ENCODE measurements at regions not wholly inside any gene's neighbourhood (a gene's known extent, or its start where the extent isn't known, plus 50 kb on each side); places are given as distances from the start of the nearest gene placed in this dataset.

DNA sequence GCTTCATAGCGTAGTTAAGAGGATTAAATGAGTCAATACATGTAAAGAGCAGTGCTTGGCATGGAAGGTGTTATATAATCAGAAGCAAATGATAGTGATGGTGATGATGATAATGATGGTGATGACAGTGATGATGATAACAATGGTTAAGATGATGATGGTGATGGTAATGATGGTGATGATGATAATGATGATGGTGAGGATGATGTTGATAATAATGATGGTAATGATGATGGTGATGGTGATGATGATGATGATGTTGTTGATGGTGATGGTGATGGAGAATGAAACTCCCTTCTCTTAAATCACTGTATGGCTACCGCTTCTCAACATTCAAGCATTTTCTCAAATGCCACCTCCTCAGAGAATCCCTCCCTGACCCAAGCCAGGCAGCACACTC is 190.5 kb downstream of the TMEM132E start:
- H3K4me1 Mint-ChIP-seq = peaks cover 4% of the 10 kb centered on the region
- Histone ChIP-seq H3K4me1 (ENCODE audit: insufficient read depth) (no peaks in the 10 kb centered on the region), H3F3A (replicated peaks; ENCODE audit: low read depth) (no peaks in the 10 kb centered on the region), H3K79me2 (replicated peaks; ENCODE audit: insufficient read depth) (no peaks in the 10 kb centered on the region), H2AFZ (no peak overlapping the region), H3K36me3 (ENCODE audit: insufficient read depth) (no peaks in the 10 kb centered on the region), H3K27me3 (ENCODE audit: insufficient read depth) (no peaks in the 10 kb centered on the region), H4K20me1 (replicated peaks; ENCODE audit: insufficient read depth) (no peaks in the 10 kb centered on the region), H3K9me2 (ENCODE audit: insufficient read depth) (no peaks in the 10 kb centered on the region), H3K27ac (ENCODE audit: low read depth) (no peak overlapping the region), H3K4me2 (no peak overlapping the region), H3K4me3 (no peak overlapping the region)
- H3K9me3 Mint-ChIP-seq = no peaks in the 10 kb centered on the region
- TF ChIP-seq EZH2 (IDR thresholded peaks at IDR 0.05; ENCODE audit: low read depth, unreplicated experiment) = no peak
- TF ChIP-seq CREB1 (CRISPR knock-in tag; IDR thresholded peaks at IDR 0.05; ENCODE audit: low read depth) = no peak
- TF ChIP-seq, protein P1, sequence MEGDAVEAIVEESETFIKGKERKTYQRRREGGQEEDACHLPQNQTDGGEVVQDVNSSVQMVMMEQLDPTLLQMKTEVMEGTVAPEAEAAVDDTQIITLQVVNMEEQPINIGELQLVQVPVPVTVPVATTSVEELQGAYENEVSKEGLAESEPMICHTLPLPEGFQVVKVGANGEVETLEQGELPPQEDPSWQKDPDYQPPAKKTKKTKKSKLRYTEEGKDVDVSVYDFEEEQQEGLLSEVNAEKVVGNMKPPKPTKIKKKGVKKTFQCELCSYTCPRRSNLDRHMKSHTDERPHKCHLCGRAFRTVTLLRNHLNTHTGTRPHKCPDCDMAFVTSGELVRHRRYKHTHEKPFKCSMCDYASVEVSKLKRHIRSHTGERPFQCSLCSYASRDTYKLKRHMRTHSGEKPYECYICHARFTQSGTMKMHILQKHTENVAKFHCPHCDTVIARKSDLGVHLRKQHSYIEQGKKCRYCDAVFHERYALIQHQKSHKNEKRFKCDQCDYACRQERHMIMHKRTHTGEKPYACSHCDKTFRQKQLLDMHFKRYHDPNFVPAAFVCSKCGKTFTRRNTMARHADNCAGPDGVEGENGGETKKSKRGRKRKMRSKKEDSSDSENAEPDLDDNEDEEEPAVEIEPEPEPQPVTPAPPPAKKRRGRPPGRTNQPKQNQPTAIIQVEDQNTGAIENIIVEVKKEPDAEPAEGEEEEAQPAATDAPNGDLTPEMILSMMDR (conservative IDR thresholded peaks at IDR 0.05; ENCODE audit: low read depth in 2 of 2) = no peak
- TF ChIP-seq ZNF114 (CRISPR knock-in tag; IDR thresholded peaks at IDR 0.05) = no peak
- TF ChIP-seq ZNF331 (CRISPR knock-in tag; IDR thresholded peaks at IDR 0.05; ENCODE audit: low read depth) = no peak
- TF ChIP-seq, protein P2, sequence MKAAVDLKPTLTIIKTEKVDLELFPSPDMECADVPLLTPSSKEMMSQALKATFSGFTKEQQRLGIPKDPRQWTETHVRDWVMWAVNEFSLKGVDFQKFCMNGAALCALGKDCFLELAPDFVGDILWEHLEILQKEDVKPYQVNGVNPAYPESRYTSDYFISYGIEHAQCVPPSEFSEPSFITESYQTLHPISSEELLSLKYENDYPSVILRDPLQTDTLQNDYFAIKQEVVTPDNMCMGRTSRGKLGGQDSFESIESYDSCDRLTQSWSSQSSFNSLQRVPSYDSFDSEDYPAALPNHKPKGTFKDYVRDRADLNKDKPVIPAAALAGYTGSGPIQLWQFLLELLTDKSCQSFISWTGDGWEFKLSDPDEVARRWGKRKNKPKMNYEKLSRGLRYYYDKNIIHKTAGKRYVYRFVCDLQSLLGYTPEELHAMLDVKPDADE (IDR thresholded peaks at IDR 0.05) = no peak
- TF ChIP-seq STAT1 (IDR thresholded peaks at IDR 0.05; ENCODE audit: unreplicated experiment) = no peak
- TF ChIP-seq, protein P3, sequence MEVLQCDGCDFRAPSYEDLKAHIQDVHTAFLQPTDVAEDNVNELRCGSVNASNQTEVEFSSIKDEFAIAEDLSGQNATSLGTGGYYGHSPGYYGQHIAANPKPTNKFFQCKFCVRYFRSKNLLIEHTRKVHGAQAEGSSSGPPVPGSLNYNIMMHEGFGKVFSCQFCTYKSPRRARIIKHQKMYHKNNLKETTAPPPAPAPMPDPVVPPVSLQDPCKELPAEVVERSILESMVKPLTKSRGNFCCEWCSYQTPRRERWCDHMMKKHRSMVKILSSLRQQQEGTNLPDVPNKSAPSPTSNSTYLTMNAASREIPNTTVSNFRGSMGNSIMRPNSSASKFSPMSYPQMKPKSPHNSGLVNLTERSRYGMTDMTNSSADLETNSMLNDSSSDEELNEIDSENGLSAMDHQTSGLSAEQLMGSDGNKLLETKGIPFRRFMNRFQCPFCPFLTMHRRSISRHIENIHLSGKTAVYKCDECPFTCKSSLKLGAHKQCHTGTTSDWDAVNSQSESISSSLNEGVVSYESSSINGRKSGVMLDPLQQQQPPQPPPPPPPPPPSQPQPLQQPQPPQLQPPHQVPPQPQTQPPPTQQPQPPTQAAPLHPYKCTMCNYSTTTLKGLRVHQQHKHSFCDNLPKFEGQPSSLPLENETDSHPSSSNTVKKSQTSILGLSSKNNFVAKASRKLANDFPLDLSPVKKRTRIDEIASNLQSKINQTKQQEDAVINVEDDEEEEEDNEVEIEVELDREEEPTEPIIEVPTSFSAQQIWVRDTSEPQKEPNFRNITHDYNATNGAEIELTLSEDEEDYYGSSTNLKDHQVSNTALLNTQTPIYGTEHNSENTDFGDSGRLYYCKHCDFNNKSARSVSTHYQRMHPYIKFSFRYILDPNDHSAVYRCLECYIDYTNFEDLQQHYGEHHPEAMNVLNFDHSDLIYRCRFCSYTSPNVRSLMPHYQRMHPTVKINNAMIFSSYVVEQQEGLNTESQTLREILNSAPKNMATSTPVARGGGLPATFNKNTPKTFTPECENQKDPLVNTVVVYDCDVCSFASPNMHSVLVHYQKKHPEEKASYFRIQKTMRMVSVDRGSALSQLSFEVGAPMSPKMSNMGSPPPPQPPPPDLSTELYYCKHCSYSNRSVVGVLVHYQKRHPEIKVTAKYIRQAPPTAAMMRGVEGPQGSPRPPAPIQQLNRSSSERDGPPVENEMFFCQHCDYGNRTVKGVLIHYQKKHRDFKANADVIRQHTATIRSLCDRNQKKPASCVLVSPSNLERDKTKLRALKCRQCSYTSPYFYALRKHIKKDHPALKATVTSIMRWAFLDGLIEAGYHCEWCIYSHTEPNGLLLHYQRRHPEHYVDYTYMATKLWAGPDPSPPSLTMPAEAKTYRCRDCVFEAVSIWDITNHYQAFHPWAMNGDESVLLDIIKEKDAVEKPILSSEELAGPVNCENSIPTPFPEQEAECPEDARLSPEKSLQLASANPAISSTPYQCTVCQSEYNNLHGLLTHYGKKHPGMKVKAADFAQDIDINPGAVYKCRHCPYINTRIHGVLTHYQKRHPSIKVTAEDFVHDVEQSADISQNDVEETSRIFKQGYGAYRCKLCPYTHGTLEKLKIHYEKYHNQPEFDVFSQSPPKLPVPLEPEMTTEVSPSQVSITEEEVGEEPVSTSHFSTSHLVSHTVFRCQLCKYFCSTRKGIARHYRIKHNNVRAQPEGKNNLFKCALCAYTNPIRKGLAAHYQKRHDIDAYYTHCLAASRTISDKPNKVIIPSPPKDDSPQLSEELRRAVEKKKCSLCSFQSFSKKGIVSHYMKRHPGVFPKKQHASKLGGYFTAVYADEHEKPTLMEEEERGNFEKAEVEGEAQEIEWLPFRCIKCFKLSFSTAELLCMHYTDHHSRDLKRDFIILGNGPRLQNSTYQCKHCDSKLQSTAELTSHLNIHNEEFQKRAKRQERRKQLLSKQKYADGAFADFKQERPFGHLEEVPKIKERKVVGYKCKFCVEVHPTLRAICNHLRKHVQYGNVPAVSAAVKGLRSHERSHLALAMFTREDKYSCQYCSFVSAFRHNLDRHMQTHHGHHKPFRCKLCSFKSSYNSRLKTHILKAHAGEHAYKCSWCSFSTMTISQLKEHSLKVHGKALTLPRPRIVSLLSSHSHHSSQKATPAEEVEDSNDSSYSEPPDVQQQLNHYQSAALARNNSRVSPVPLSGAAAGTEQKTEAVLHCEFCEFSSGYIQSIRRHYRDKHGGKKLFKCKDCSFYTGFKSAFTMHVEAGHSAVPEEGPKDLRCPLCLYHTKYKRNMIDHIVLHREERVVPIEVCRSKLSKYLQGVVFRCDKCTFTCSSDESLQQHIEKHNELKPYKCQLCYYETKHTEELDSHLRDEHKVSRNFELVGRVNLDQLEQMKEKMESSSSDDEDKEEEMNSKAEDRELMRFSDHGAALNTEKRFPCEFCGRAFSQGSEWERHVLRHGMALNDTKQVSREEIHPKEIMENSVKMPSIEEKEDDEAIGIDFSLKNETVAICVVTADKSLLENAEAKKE (CRISPR knock-in tag; IDR thresholded peaks at IDR 0.05) = no peak
- no peak for TF ChIP-seq JUNB (IDR thresholded peaks at IDR 0.05; ENCODE audit: unreplicated experiment)
- no peak for TF ChIP-seq NANOG (IDR thresholded peaks at IDR 0.05; ENCODE audit: borderline replicate concordance)
- DNase-seq (ENCODE audit: low spot score) (no peak), ATAC-seq (no peak)
- H3K27ac Mint-ChIP-seq = no peak overlapping the region
- no peak overlapping the region for H3K4me3 Mint-ChIP-seq
- peaks cover 13% of the 10 kb centered on the region for H3K27me3 Mint-ChIP-seq (ENCODE audit: insufficient read depth, low read depth, poor library complexity)
- no peaks in the 10 kb centered on the region for H3K36me3 Mint-ChIP-seq (ENCODE audit: low read depth)
